ENCODE measurements at regions not wholly inside any gene's neighbourhood (a gene's known extent, or its start where the extent isn't known, plus 50 kb on each side); places are given as distances from the start of the nearest gene placed in this dataset.

DNA sequence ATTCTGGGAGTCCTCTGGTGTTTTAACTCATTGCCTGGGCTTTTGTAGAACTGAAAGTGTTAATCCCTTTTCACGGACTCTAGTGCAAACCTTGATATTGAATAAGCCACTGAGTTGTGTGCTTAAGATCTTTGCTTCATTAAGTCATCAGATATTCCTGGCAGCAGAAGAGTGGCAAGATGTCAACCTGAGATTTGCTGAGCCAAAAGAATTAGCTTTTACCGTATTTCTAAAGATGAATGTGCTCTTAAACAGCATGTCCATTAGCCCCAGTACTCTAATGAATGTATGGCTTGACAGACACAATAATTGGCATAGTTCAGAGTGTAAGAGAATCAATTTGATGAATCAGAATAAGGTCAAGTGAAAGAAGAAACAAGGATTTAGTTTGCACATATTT lies 87.2 kb upstream of the CDH6 start:
- TF ChIP-seq, protein P1, sequence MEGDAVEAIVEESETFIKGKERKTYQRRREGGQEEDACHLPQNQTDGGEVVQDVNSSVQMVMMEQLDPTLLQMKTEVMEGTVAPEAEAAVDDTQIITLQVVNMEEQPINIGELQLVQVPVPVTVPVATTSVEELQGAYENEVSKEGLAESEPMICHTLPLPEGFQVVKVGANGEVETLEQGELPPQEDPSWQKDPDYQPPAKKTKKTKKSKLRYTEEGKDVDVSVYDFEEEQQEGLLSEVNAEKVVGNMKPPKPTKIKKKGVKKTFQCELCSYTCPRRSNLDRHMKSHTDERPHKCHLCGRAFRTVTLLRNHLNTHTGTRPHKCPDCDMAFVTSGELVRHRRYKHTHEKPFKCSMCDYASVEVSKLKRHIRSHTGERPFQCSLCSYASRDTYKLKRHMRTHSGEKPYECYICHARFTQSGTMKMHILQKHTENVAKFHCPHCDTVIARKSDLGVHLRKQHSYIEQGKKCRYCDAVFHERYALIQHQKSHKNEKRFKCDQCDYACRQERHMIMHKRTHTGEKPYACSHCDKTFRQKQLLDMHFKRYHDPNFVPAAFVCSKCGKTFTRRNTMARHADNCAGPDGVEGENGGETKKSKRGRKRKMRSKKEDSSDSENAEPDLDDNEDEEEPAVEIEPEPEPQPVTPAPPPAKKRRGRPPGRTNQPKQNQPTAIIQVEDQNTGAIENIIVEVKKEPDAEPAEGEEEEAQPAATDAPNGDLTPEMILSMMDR (IDR thresholded peaks at IDR 0.05): no peak
- no peak for TF ChIP-seq POLR2A (IDR thresholded peaks at IDR 0.05)

All from testis (tissue), 2 donors.